B cell (primary cell): ENCODE measurements at regions not wholly inside any gene's neighbourhood (a gene's known extent, or its start where the extent isn't known, plus 50 kb on each side); places are given as distances from the start of the nearest gene placed in this dataset.

Experiments used
- CTCF ChIP-seq: fragments of 200-600 bp; IDR thresholded peaks from one replicate; pipeline ENCODE4 v1.8.0; 2022; ENCODE audit warnings: antibody characterized with exemption, mild to moderate bottlenecking
- EZH2 ChIP-seq: IDR thresholded peaks from 2 replicates; pipeline ENCODE4 v1.6.1; 2012; ENCODE audit warnings: borderline replicate concordance, low read depth, mild to moderate bottlenecking, moderate library complexity, low read length; ENCODE audit not compliant: insufficient read depth, poor library complexity, severe bottlenecking

GRCh38 chr2:22221006-22221405, 1097.2 kb downstream of the TDRD15 start:
- TF ChIP-seq CTCF (no peak), EZH2 (no peak)
